ENCODE measurements at regions not wholly inside any gene's neighbourhood (a gene's known extent, or its start where the extent isn't known, plus 50 kb on each side); places are given as distances from the start of the nearest gene placed in this dataset.
"Not testable (repeated sequence)": the region's sequence is repeated elsewhere in the genome, so short reads cannot be mapped to it uniquely, and the experiment has no call there.

DNA sequence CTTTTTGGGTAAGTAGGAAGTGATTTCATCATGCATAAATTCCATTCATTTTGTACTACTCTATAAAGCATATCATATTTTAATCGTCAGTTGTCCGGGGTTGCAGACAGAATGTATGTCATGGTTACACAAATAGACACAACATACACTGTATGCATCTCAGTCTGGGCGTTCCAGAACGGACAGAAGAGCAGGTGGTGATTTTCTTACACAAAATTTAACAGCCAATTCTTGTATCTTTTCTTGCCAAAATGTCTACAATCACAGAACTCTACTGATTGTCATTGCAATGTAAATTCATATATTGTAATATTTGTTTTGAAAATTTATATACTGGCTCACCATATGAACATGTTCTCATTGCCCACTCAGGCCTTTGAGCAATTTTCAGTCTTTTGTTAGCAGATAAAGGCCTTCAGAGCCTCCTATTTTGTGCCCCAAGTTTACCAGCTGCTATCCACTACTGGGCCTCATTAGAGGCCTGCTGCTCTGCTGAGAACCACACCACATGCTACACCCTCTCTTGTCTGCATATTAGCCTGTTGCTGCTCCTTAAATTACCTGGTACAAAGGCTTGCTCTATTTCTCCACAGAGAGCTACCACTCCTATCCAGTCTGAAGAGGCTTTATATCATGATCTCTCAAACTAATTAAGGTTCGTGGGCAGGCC is 61.5 kb downstream of the PRDM13 start:
- DNase-seq (ENCODE audit: low spot score), result no peak

DNA sequence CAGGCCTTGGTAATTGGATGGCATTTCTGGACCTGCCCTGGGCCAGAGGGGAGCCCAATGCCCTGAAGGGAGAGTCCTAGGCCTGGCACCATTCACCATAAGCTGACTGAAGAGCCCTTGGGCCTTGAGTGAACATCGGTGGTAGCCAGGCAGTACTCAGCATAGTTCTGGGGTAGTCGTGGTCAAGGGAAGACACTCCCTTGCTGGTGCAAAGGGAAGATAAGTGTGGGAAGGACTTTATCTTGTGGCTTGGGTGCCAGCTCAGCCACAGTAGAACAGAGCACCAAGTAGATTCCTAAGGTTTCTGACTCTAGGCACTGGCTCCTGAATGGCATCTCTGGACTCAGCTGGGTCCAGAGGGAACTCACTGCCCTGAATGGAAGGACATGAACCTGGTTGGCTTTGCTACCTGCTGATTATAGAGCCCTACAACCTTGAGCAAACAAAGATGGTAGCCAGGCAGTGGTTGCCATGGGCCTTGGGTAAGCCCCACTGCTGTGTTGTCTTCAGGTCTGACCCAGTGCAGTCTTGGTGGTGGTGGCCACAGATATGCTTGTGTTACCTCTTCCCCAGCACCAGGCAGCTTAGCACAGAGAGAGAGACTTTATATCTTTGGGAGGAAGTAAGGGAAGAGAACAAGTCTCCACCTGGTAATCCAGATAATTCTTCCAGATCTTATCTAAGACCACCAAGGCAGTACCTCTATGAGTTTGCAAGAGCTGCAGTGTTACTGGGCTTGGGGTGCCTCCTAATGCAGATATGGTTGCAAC is 83.5 kb downstream of the PRDM13 start:
- DNase-seq (ENCODE audit: low spot score), result no peak

DNA sequence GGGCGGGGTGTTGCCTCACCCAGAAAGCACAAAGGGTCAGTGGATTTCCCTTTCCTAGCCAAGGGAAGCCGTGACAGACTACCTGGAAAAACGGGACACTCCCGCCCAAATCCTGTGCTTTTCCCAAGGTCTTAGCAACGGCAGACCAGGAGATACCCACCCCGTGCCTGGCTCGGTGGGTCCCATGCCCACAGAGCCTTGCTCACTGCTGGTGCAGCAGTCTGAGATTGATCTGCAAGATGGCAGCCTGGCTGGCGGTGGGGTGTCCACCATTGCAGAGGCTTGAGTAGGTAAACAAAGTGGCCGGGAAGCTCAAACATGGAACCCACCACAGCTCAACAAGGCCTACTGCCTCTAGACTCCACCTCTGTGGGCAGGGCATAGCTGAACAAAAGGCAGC is 95.7 kb downstream of the PRDM13 start:
- not testable (repeated sequence) for DNase-seq (ENCODE audit: low spot score)

DNA sequence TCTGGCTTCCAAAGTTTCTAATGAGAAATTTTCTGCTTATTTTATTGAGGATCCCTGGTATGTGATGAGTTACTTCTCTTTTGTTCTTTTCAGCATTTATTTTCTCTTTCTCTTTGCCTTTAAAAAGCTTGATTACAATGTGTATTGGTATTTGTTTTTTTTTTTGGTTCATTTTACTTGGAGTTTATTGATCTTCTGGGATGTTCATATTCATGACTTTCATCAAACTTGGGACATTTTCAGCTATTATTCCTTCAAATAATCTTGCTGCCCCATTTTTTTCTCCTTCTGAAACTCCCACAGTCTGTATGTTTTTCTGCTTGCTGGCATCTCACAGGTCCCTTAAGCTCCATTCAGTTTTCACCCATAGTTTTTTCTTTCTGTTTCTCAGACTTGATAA is 102.4 kb downstream of the PRDM13 start:
- no peak for DNase-seq (ENCODE audit: low spot score)

DNA sequence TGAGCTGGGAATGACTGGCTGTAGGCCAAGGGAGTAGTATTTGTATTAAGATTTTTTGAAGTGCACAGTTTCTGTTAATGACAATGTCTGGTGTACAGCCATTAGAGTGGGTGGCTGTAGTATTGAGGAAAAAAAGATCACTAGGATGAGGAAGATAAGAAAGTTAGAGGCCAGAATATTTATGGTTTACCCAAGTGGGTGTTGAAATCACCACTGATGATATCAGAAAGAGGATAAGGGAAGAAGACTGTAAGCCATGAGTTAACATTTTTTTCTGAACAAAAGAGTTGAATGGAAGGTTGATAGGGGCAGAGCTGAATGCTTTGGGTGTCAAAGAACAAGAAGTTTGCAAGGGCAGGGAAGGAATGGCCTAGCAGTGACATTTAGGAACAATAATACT is 104.7 kb downstream of the PRDM13 start:
- no peak for DNase-seq (ENCODE audit: low spot score)

DNA sequence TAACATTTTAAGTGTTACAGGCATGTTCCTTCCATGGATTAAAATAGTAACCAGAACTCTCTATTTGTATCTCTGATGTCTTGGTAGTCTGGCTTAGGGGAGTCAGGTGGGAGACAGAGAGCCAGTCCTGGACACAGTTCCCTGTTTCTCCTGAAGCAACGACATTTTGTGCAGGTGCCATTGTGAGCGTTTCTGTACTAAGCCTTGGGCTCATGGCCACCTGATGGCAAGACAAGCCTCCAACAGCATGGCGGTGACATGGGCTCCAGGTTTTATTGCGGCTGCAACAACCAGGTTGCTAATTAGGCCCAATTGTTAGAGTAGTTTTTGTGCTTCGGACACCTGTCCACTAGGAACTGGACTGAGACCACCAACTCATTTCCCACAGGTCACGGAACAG is 105.3 kb downstream of the PRDM13 start:
- DNase-seq (ENCODE audit: low spot score), result no peak

DNA sequence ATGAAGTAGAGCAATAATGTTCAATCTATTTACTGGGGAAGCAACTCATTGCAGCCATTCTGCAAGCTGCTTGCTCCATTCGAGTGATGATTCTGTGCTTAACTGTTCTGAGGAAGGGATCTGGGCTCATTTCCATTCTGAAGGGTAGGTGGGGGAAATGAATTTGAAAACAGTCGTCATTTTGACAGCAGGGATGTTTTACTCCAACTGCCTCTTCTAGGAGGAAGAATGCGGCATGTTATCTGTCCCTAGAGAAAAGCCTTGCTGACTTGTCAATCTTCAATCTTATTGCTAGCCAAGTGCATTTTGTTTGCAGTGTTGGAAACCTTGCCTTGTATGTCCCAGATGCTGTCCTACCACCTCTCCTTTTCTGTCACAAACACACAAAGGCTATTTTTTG is 105.9 kb downstream of the PRDM13 start:
- peak; percentile 3 for DNase-seq (ENCODE audit: low spot score)

DNA sequence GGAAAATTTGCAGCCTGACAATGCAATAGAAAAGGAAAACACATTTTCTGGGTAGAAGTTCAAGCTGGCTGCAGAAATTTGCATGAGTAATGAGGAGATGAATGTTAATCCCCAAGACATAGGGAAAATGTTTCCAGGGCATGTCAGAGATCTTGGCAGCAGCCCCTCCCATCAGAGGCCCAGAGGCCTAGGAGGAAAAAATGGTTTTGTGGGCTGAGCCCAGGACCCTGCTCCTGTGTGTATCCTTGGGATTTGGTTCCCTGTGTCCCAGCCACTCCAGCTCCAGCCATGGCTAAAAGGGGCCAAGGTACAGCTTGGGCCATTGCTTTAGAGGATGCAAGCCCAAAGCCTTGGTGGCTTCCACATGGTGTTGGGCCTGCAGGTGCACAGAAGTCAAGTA is 115.4 kb downstream of the PRDM13 start:
- DNase-seq (ENCODE audit: low spot score), result not testable (repeated sequence)

DNA sequence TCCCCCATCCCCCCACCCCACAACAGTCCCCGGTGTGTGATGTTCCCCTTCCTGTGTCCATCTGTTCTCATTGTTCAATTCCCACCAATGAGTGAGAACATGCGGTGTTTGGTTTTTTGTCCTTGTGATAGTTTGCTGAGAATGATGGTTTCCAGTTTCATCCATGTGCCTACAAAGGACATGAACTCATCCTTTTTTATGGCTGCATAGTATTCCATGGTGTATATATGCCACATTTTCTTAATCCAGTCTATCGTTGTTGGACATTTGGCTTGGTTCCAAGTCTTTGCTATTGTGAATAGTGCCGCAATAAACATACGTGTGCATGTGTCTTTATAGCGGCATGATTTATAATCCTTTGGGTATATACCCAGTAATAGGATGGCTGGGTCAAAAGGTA is 123.6 kb downstream of the PRDM13 start:
- DNase-seq (ENCODE audit: low spot score), result not testable (repeated sequence)

DNA sequence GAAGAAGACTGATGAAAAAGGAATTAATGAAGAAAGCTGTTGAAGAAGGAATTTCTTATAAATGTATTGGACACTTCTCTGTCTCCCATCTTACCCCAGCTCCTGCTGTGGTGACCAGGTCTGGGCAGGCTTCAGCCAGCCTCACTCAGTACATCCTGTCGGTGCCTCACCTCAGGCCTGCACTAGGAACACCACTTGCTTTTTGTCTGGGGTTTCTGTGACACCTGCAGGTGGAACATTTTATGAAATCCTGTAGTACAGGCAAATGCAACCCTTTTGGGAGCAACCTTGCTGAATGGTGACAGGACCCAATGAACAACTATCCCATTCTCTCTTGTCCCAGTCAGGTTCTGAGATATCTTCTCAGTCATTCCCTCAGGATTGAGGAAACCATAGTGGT is 129.7 kb downstream of the PRDM13 start:
- no peak for DNase-seq (ENCODE audit: low spot score)

DNA sequence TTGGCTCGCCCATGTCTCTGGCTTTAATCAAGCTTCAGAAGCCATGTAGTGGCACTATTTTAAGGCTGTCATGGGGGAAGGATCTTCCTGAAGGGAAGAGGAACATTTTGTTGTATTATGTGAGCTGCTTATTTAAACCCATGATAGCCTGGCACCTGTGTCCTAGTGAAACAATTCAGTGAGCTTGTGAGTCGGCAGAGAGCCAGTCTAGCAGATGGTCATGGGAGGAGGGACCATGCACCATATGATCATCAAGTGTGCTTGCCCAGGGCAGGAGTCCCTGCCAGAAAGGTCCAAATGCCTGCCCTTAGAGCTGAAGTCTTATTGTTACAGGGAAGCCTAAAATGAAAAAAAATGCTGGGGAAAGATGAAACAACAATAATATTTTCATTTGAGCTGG is 132.9 kb downstream of the PRDM13 start:
- DNase-seq (ENCODE audit: low spot score), result no peak

DNA sequence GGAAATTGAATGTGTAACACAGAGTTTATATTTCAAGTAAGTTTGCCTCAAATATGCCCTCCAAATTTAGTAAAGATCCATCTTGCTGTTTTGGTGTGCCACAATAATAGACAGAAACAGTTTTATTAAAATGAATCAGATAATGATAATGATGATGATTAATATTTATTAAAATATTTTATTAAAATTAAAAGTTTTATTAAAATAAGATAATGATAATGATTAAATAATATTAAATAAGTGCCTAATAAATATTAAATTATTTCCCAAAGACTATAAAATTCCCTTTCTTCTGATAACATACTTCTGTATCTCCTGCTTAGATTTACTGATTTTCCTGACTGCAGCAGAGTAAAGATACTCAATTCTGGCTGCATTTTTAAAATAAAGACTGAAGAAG is 134.5 kb downstream of the PRDM13 start:
- no peak for DNase-seq (ENCODE audit: low spot score)

DNA sequence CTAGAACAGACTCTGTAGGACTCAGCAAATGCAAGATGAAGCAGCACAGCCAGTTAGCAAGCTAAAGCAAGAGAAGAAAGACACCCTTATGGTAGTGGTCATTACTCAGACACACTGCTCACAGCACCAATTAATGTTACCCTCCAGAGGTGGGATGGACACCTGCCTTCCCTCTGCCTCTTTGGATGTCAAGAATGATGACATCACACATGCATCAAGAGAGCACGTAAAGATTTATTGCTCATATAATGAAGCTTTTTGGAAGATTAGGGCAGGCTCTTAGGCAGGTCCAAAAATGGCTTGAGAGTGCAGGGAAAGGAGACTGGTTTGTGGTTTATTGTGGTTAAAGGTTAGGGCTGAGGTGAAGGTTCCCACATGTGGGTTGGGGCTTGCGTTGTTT is 137.0 kb downstream of the PRDM13 start:
- no peak for DNase-seq (ENCODE audit: low spot score)

DNA sequence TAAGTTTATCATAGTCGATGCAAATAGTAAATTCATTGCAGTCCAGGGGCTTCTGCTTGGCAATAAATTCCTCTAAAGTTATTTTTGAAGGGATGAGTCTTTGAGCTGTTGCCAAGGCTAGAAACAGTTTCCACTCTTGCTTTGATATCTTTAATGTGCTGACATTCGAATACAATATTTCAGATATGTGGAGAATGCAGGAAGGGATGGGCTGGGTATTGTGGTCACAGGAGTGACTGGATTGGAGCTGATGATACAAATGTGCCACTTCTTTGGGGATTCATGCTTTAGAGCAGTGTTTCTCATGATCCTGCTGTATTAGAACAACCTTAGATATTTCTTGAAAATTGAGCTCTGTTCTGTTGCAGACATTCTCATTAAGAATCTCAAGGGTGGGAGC is 139.0 kb downstream of the PRDM13 start:
- DNase-seq (ENCODE audit: low spot score), result no peak

DNA sequence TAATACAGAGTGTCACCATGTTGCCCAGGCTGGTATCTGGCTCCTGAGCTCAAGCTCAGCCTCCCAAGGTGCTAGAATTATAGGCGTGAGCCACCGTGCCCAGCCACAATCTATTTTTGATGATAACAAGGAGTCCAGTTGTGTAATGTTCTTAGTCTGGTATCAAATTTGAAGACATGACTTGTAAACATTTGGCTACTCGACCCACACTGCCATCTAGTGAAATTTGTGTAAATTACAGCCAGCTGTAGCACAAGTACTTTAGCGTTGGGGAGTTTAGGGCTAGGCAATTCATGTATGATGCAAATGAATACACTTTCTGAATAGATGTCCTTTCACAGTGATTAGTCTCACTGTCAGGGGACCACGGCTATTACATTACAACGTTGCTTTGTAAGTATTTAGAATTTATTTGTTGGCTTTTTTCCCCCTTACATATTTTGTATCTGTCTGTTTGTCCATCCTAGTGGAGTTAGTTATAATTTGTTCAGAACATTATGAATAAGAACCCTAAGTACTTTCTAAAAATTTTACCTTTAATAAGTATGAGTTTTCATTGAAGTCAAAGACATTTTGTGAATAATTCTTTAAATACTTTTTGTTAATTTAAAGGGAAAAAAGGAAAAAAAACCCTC is 139.7 kb downstream of the PRDM13 start:
- peak; percentile 86 for DNase-seq (ENCODE audit: low spot score)

DNA sequence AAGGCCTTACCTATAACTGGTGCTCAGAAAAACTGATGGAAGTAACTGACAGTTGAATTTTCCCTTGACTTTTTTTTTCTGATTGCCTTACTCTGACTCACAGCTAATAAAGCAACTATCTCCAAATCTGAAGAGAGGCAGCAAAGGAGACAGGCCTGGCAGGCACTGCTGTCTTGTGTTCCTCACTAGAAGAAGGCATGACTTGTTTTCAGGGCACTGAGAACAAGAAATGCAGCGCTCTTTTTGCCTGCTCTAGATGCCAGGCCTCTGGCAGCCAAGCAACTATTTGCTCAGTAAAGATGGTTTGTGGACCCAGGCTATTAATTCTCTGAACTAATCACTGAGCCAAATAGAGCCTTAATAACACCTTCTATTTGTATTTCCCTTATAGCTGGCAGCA is 155.1 kb downstream of the PRDM13 start:
- DNase-seq (ENCODE audit: low spot score), result peak; percentile 8

DNA sequence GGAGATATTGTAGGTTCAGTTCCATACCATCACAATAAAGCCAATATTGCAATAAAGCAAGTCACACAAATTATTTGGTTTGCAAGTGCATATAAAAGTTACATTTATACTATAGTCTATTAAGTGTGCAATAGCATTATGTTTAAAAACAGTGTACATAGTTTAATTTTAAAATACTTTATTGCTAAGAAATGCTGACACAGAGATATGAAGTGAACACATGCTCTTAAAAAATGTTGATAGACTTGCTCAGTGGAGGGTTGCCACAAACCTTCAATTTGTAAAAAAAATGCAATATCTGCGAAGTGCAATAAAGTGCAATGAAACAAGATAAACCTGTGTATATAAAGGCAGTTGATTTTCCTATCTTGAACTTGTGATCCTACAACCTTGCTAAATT is 161.5 kb downstream of the PRDM13 start:
- no peak for DNase-seq (ENCODE audit: low spot score)

DNA sequence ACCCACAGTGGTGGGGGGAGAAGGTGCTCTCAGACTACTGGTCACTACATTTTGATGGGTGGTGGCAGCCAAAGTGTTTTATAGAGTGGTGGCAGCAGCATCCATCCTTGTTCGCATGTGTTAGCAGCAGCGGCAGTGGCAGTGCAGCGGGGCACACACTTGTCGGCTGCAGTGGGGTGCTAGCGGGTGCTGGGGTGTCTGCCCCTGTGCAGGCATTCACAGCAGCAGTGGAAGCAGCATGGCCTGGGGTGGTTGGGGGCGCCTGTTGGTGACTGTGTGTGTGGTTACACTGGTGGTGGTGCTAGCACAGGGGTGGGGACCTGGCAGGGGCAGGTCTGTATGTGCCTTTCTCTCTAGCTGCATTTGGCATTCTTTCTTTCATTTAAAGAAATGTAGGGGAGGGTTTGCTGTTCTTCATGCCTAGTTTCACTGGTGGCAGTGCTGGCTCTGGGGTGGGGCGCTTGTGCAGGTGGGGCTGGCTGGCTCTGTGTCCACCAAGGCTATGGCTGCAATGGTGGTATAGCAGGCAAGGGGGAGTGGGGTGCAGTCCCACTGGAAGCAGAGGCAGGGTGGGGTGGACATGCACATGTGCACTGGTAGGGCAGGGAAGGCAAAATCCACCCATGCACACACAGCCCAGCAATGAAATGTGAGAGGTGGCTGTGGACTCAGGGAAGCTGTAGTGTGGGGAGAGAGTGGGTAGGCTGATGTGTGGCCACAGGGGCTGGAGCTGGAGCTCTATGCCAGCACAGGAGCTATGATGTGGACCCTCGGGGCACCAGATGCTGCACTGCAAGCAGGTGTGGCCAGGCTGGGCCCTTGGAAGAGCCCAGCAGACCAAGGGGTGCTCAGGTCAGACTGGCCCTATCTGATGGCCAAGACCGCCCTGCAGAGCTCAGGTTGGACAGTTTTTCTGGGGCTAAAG is 173.3 kb downstream of the PRDM13 start:
- no peak for DNase-seq (ENCODE audit: low spot score)

DNA sequence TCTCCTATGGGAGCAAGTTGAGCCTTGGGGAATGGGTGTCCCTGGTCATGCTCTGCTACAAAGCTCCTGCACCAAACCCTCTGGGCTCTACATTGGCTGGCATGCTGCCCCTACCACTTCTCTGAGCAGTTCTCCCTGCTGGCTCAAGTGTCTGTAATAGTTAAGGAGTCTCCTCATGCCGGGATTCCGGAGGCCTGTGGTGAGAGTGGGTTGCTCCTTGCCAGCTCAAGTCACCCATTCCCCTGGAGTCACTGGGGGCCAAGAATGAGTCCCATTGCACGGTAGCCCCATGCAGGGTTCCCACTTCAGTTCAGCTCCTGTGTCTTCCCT is 173.9 kb downstream of the PRDM13 start:
- no peak for DNase-seq (ENCODE audit: low spot score)

DNA sequence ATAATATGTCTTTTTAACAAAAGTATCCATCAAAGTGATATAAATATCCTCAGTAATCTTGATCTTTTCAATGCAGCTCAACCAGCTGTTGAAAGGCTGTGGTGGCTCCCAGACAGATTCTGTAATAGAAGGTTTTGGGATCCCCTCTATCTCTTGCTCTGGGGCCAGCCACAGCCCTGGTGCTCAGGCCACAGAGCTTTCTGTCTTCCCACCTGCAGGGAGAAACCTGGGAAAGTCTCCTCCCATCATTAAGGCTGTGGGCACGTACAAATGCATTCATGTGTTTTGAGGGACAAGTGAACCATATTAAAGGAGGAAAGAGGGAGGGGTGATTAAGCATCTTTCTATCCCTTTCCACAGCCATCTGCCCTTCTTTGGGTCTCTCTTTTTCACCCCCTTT is 183.1 kb downstream of the PRDM13 start:
- no peak for DNase-seq (ENCODE audit: low spot score)

DNA sequence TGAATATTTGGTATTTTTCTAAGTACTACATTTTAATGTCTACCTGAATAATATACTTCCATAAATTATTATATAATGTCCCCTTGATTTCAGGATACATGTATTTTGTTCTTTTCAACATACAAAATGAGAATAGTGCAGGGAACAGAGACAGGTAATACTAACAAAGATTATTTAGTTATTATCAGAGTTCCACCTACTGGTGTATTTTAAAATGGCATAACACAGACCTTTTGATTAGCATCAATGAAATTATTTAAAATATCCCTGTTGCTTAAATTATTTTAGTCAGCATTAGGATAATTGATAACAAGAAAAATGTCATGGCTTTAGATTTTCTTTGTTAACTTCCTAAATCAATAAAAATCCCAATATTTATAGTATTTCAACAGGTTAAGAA is 184.0 kb downstream of the PRDM13 start:
- DNase-seq (ENCODE audit: low spot score), result no peak

DNA sequence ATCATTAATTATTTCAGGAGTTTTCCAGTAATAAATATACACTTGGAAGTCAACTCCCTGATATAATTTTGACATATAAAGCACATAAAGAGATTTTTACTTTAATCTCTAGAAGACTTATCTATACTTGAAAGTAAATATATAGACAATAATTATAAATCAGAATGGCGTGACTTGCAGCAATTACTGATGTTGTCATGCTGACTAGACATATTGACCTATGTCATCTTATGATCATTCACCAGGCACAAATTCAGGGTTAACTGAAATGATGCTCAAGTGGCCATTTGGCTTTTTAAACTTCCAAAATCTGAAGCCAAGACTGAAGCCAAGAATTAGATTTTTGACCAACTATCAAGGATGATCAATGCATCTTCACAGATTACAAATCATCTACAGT is 192.2 kb downstream of the MCHR2 start:
- DNase-seq (ENCODE audit: low spot score), result no peak
